Esophagus squamous epithelium (tissue), 4 donors: ENCODE measurements at regions not wholly inside any gene's neighbourhood (a gene's known extent, or its start where the extent isn't known, plus 50 kb on each side); places are given as distances from the start of the nearest gene placed in this dataset.
"Not testable (repeated sequence)": the region's sequence is repeated elsewhere in the genome, so short reads cannot be mapped to it uniquely, and the experiment has no call there.

ENCODE experiments used
- POLR2A ChIP-seq, 4 donors: fragments of 450-650 bp; IDR thresholded peaks; one replicate each; pipeline ENCODE4 v1.6.1; 2017; ENCODE audit warnings: antibody characterized with exemption in 4 of 4, mild to moderate bottlenecking in 4 of 4, moderate library complexity in 3 of 4
- TF ChIP-seq, protein P1 (sequence below), 6 experiments: fragments of 450-650 bp in 4 of 6; fragments of 200-600 bp in 2 of 6; sonication (generic) in 2 of 6; IDR thresholded peaks; one replicate each; pipeline ENCODE4 v1.5.1; 2016 to 2019; ENCODE audit warnings: antibody characterized with exemption in 6 of 6, mild to moderate bottlenecking in 4 of 6, moderate library complexity in 4 of 6

DNA sequence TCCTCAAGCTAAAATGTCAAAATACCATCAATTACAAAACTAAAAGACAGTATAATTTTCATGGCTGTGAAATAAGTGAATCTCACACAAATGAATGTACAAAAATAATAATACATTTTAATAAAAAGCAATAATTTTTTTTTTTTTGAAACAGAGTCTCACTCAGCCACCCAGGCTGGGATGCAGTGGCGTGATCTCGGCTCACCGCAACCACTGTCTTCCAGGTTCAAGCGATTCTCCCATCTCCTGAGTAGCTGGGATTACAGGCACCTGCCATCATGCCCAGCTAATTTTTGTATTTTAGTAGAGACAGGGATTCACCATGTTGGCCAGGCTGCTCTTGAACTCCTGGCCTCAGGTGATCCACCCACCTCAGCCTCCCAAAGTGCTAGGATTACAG, 85.3 kb upstream of the PRKG2 start:
- not testable (repeated sequence) for TF ChIP-seq POLR2A (IDR thresholded peaks at IDR 0.05)
- TF ChIP-seq, protein P1, sequence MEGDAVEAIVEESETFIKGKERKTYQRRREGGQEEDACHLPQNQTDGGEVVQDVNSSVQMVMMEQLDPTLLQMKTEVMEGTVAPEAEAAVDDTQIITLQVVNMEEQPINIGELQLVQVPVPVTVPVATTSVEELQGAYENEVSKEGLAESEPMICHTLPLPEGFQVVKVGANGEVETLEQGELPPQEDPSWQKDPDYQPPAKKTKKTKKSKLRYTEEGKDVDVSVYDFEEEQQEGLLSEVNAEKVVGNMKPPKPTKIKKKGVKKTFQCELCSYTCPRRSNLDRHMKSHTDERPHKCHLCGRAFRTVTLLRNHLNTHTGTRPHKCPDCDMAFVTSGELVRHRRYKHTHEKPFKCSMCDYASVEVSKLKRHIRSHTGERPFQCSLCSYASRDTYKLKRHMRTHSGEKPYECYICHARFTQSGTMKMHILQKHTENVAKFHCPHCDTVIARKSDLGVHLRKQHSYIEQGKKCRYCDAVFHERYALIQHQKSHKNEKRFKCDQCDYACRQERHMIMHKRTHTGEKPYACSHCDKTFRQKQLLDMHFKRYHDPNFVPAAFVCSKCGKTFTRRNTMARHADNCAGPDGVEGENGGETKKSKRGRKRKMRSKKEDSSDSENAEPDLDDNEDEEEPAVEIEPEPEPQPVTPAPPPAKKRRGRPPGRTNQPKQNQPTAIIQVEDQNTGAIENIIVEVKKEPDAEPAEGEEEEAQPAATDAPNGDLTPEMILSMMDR (IDR thresholded peaks at IDR 0.05), result not testable (repeated sequence)
